Mesenteric fat pad (tissue), 1 donor: ENCODE measurements at regions not wholly inside any gene's neighbourhood (a gene's known extent, or its start where the extent isn't known, plus 50 kb on each side); places are given as distances from the start of the nearest gene placed in this dataset.
"Not testable (repeated sequence)": the region's sequence is repeated elsewhere in the genome, so short reads cannot be mapped to it uniquely, and the experiment has no call there.

Experiments
- DNase-seq: peaks from one replicate; pipeline ENCODE4 v3.0.0-alpha.2; 2020; ENCODE audit warnings: low spot score
- donor health status: DM: yes; HTN: yes; CAD: no.

DNA sequence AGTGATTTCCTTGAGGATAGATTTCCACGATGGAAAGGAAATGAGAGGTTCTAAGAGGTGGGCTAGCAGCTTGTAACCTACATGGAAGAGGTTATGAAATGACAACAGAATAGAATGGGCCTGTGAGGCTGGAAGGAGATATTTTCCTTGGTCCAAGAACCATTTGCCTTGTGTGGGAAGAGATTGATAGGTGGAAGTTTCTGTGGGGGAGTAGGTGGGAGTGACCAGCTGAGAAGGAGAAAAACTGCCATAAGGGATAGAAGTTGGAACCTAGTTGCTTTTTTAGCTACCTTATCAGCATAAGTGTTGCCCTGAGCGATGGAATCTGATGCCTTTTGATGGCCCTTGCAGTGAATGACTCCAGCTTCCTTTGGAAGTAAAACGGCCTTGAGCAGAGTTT, 60.4 kb upstream of the NAA35 start:
- not testable (repeated sequence) for DNase-seq

DNA sequence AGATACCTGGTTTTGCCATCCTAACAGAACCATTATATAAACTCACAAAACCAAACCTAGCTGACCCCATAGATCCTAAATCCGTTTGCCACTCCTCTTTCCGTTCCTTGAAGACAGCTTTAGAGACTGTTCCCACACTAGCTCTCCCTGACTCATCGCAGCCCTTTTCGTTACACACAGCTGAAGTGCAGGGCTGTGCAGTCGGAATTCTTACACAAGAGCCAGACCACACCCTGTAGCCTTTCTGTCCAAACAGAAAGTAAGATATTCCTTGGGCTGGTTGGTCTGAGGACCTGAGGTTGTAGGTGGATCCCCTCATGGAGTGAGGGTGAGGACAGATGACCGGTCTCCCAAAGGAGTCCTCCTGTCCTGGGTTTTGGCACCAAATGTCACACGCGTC, 56.7 kb upstream of the NAA35 start:
- no peak for DNase-seq

DNA sequence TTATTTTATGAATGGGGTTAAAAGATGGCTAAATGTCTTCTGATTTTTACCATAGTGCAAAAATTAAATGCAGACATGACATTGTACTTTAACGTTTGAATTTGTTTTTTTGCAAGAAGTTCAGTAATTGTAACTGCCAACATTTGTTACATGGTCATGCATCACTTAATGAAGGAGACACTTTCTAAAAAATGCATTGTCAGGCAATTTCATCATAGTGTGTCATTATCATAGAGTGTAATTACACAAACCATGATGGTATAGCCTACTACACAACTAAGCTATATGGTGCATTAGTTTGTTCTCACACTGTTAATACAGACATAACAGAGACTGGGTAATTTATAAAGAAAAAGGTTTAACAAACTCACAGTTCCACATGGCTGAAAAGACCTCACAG, 50.0 kb upstream of the NAA35 start:
- no peak for DNase-seq
